HG03025 (cell line): ENCODE measurements at regions not wholly inside any gene's neighbourhood (a gene's known extent, or its start where the extent isn't known, plus 50 kb on each side); places are given as distances from the start of the nearest gene placed in this dataset.

Experiments used
- ATAC-seq: cut with Tn5 transposase; IDR thresholded peaks from one replicate; pipeline ENCODE4 v1.9.1; 2021; ENCODE audit warnings: mild to moderate bottlenecking, moderate library complexity; ENCODE audit not compliant: unreplicated experiment, low FRiP score

DNA sequence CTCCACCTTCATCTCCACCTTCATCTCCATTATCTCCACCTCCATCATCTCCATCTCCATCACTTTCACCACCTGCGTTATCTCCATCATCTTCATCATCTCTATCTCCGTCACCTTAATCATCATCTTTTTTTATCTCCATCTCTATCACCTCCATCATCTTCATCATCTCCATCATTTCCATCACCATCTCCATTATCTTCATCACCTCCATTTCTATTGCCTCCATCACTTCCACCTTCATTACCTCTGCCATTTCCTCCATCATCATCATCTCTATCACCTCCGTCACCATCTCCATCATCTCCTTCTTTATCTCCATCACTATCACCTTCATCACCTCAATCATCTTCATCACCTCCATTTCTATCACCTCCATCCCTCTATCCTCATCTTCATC lies 573.5 kb downstream of the TBC1D22A start:
- no peak for ATAC-seq

DNA sequence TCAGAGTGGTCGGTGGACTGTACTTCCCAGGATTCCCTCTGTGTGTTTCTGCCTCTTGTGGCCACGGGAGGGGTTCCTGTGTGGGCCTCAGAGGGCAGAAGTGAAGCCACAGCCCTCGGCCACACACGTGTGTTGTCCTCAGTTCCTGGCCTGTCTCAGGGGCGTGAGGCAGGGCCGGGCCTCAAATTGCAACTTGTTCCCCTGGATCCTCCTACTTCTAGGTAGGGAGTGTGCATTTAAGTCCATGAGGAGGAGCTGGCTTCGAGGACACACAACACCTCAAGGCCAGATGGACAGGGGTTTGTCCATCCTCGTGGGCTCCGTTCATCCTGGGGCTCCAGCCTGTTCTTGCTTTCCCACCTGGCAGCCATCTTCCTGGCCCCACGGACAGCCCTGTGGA lies 573.0 kb downstream of the TBC1D22A start:
- ATAC-seq = no peak

DNA sequence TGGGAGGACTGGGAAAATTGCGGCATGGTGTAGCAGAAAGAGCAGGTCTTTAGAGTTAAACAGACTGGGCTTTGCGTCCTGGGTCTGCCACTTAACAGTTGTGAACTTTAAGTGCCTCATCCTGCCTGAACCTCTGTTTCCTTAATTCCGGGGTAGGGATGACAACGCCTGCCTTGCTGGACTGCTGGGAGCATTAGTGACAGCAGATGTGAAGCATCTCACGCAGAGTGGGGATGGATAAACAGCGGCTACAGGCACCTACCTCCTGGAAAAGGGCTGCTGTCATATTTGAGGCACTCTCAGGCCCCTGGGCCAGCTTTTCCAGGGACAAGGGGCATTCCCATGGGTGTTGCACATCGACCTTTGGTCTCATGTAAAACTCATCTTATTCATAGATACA lies 572.2 kb downstream of the TBC1D22A start:
- ATAC-seq = no peak

DNA sequence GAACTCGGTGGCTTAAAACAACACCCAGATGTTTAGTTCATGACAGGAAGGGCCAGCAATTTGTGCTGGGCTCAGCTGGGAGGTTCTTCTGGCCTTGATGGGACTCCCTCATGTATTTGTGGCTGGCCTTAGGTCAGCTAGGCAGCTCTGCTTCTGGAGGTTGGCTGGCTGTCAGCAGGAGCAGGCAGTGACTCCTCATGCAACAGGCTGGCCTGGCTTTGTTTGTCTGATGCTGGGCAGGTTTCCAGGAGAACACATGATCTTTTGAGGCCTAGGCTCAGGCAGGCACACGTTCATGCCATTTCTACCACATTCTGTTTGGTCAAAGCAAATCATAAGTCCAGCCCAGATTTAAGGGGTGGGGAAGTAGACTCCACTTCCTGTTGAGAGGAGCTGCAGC lies 571.2 kb downstream of the TBC1D22A start:
- no peak for ATAC-seq

DNA sequence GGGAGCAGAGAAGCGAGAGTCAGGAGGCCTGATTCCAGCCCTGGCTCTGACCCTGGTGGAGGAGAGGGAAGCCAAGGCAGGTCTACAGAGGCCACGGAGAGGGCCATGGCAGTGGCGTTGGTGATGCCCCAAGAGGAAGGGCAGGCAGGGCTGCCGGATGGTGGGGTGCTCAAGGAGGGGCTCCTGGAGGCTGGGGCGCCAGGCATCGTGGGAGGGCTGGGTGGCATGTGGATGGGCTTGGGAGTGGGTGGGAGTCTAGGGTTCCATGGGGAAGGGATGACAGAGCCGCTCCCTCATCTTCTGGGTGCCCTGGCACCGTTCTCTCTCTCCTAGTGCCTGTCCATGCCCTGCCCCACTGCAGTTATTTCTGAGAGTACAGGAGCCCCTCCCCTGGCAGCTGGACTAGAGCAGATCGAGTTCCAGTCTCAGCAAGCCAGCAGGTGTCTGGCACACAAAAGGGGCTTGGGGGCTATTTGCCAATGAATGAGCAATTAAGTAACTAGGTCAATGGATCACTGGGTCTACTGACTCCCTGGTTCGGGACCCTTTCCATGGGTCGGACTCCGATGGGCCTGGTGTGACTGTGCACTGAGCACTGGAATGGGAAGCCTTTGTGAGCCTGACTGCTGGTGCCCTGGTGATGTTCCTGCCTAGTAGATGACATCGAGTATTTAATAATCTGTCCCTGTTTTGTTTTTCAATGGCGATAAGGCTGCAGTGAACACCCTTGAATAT lies 570.0 kb downstream of the TBC1D22A start:
- no peak for ATAC-seq

DNA sequence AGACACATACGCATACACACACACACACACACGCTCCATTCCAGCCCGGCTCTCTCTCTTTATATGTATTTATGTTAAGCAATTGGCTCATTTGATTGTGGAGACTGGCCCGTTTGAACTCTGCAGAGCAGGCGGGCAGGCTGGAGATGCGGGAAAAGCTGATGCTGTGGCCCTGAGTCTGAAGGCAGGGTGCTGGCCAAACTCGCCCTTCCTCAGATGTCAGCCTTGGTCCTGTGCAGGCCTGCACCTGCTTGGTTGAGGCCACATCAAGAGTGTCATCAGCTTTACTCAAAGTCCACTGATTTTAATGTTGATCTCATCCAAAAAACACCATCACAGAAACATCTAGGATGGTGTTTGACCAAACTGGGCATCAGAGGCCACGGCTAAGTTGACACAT lies 569.3 kb downstream of the TBC1D22A start:
- no peak for ATAC-seq

DNA sequence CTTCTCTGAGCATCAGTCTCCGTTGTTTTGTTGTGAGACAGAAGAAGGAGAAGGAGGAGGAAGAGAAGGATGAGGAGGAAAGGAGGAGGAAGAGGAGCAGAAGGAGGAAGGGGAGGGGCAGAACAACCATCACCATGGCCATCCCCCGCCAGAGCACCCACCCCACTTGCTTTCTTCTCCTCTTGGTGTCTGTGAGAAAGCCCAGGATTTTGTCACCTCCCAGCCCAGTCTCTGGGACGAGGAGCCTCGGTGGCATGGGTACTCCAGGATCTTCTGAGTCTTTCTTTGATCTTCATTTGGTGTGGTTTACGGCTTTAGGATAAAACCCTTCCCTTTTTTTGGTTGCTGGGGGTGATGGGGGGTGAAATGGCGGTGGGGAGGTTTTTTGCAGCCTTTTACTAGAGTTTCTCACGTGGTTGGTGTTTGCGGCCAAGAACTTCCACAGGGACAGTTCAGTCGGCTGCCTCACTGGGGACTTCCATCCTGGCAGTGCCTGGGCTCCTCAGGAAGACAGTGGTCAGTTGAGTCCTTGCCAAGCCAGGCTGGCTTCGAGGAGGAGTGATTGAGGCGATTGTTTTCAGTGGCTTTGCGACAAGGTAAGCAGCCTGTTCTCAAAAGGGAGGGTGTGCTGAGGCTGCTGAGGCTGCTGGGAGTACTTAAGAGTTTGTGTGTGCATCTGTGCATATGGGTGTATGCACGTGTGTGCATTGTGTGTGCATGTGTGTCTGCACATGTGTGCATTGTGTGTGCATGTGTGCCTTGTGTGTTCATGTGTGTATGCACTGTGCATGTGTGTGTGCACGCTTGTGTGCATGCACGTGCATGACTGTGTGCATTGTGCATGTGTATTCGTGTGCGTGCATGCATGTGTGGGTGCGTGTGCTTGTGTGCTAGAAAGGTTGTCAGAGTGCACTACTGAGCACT lies 567.5 kb downstream of the TBC1D22A start:
- ATAC-seq = no peak

DNA sequence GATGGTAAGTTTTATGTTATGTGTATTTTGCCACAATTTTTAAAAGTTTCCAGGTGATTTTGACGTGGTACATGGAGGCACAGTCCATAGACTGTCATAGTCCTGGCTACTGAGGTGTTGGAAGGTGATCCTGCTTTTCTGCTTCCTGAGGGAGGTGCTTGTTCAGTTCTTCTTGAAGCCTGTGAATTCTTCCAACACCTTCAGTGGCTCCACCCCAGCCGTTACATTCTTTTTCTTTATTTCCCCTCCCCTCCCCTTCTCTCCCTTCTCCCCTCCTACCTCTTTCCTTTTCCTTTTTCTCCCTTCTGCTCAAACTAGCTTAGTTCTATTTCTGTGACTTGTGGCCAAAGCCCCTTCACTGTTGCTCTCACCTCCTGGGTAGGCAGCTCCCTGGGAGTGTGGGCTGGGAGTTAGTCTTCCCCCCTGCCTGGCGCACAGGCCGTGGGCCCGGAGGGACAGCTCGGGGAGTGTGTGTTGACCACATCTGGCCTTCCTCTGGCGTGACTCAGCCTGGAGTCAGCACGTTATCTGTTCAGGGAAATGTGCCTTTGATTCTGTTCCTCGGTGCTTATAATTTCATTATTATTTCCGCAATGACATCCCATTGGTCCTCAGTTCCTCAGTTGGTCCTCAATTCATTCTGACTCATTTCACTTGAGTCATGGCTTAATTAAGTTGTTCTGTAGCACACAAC lies 566.2 kb downstream of the TBC1D22A start:
- ATAC-seq = no peak

DNA sequence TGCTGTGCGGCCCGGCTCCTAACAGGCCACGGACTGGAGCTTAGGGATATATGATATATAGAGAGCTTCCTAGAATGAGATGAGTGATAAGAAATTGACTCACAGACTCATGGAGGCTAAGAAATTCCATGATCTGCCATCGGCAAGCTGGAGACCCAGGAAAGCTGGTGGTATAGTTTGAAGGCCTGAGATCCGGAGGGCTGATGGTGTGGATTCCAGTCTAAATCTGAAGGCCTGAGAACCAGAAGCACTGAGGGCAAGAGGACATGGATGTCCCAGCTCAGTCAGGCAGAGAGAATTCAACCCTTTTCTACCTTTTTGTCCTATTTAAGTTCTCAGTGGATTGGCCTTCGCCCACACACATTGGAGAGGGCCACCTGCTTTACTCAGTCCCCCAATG lies 564.8 kb downstream of the TBC1D22A start:
- ATAC-seq = no peak

DNA sequence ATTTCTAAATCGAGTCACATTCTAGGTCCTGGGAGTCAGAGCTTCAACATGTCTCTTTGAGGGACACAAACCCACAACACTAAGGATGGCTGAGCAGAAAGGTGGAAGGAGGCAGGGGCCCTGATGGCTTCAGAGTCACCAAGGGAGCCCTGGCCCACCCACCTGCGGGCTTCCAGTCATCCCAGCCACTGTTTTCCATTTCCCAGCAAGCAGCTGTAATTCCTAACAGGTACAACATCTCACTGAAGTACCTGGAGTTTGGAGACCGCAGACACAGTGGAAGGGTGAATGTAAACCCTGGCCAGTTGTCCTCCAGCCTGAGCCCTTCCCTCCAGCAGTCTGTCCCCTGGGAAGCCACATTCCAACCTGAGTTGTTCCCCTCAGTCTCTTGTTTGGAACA lies 562.8 kb downstream of the TBC1D22A start:
- ATAC-seq = no peak

DNA sequence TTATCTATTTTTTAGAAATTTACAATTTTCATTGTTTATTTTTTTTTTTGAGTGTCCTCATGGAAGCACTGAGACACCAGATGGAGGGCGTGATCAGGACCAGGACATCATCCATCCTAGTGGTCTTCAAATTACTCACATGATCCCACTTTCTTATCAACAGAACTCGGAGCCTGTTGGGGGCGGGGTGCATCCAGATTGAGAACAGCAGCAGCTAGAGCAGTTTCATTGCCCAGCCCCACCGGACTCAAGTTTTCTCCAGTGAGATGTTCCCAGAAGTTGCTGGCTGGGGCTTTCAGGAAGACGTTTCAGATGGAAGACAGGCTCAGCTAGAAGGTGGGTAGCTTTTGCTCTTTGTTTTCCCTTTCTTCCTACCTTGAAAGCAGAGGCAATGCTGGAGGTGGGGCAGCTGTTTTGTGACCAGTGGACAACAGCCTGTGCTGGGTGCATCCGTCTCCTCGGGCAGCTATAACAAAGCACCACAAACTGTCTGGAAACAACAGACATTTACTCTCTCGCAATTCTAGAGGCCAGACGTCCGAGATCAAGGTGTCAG lies 562.1 kb downstream of the TBC1D22A start:
- ATAC-seq = no peak

DNA sequence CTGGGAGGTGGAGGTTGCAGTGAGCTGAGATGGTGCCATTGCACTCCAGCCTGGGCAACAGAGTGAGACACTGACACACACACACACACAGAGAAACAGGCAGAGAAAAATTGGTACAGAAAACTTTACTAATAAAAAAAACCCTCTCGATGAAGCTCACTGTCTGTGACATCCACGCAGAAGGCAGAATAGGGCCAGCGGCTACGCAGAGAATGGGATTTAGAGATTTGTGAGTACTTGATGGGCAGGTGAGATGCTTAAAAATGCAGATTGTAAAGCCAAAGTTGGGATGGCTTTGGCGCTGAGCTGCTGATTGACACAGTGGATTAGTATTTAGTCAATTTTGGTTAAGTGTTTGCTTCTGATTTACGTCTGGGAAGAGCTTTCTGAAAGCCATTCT lies 561.1 kb downstream of the TBC1D22A start:
- ATAC-seq = no peak

DNA sequence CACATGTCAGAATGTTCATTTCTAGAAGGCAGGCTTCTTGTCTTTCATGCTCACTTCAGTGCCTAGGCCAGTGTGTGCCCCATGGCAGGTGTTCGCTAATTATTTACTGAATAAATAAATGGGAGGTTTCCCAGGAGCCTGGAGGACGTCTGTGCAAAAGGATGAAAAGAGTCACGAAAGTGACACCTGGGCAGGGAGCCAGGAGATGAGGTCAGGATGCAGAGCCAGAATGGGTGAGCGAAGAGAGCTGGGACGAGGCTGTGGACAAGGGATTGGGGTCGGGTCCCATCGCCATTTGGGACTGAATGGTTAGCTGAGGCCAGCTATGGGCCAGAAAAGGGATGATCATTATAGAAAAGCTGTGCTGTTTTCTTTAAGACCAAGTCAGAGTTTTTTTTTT lies 560.4 kb downstream of the TBC1D22A start:
- no peak for ATAC-seq

DNA sequence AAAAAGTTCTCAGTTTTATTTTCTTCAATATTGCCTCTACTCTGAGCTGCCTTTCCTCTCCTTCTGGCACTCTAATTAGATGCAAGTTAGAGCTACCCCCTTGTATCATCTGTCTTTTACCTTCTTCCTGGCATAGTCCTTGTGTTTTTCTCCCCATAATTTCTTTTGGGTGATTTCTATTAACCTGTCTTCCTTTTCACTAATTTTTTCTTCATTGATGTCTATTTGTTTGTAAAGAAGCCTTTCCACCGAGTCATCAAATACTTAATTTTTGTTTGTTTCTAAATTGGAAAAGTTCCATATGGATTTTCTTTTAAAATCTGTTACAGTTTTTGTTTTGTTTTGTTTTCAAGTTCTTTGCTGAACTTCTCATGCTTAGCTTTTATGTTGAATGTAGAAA lies 558.1 kb downstream of the TBC1D22A start:
- no peak for ATAC-seq

DNA sequence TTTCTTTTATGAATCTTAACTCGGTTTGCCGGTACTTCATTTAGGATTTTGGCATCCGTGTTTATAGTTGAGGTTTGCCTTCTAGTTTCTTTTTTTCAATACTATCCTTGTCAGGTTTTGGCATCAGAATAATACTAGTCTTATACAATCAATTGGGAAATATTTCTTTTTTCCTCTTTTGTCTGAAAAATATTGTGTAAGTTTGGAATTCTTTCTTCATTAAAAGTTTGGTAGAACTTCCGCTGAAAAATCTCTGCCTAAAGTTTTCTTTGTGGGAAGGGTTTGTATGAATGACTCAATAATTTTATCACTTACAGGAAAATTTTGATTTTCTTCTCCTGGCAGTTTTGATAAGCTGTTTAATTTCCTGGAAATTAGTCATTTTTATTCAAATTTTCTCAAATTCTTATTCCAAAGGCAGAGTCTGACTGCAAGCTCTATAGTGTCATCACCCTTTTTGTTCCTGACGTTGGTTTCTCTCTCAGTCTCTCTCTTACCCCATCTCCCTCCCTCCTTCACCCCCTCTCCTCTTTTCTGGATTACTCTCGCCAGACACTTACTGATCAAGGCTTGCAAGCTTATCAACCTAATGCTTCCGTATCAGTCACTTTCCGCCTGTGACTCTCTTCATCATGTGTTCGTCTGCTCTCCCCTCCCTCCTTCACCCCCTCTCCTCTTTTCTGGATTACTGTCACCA lies 555.7 kb downstream of the TBC1D22A start:
- ATAC-seq = no peak

DNA sequence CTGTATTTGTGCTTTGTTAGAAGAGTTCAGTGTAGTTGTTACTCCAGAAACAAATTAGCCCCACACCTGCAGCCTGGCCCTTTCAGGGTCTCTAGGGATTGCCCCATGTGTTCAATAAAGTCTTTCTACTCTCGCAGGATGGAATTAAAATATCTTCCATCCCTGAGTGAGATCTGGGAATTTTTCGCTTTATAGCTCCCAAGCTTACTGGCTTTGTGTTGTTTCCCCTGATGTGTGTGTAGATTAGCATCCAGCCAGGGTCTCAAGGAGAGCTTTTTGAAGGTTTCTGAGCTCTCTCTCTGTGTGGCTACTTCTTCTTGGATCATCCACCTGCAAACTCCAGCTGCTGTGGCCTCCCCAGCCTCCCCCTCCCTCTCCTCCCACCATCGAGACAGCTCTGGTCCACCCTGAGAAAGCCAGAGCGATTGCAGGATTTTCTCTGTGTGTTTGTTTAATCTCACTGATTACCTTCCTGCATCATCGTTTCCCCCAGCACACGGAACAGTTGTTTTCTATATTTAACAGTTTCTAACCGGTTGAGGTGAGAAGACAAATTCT lies 553.5 kb downstream of the TBC1D22A start:
- no peak for ATAC-seq

DNA sequence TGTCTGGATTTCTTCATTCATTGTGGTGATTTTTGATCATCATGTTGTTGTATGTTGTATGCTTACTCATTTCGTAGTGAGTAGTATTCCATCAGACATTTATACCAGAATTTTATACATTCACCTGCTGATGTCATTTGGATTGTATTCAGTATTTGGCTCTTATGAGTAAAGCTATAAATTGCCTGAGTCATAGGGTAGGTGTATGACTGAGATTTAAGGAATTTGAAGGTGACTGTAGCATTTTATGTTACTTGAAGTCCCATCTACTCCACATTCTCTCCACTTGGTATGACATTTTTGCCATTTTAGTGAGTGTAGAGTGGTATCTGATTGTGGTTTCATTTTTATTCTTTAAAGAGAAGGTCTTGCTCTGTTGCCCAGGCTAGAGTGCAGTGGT lies 548.2 kb downstream of the TBC1D22A start:
- no peak for ATAC-seq

DNA sequence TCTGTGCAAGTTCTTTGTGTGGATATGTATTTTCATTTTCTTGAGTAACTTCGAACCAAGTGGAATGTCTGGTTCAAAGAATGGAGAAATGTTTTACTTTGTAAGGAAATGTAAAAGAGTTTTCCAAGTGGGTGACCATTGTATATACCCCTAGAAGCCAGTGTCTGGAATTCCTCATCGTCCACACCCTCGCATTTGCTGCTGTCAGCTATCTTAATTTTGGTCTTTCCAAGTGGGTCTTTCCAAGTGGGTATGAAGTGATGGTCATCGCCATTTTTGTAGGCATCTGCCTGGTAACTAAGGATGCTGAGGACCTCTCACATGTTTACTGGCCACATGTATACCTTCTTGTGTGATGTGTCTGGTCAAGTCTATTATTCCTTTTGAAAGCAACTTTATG lies 547.5 kb downstream of the TBC1D22A start:
- no peak for ATAC-seq

DNA sequence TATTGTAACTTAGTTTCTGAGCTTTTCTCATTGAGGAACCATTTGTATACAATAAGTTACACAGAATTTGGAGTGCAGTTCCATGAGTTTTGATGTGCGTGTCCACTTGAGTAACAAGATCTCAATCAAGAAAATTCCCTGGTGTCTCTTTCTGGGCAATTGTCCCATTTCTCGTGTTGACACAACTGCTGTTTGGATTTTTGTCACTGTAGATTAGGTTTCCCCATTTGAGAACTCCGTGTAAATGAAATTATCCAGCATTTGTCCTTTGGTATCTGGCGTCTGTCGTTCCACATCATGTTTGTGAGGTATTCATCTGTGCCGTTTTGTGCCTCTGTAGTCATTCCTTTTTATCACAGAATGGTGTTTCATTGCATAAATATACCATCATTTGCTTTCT lies 547.0 kb downstream of the TBC1D22A start:
- no peak for ATAC-seq

DNA sequence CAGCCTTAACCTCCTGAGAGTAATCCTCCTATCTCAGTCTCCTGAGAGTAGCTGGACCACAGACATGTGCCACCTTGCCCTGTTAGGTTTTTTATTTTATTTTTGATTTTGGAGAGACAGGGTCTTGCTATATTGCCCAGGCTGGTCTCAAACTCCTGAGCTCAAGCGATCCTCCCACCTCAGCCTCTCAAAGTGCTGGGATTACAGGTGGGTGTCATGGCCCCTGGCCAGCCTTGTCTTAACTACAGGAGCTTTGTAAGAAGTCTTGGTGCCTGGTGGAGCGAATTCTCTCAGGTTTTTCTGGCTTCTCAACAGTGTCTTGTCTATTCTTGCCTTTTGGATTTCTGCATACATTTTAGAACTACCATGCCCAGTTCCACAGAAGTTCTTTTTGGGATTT lies 546.4 kb downstream of the TBC1D22A start:
- ATAC-seq = no peak
